CD14-positive monocyte (primary cell): ENCODE measurements at regions not wholly inside any gene's neighbourhood (a gene's known extent, or its start where the extent isn't known, plus 50 kb on each side); places are given as distances from the start of the nearest gene placed in this dataset.

Experiments
- DNase-seq, 3 donors: peaks; one replicate each; pipeline ENCODE4 v3.0.0-alpha.2; 2011 to 2022
- H2AFZ ChIP-seq: 2 replicates; pipeline ENCODE4 v1.6.0; 2012; ENCODE audit warnings: mild to moderate bottlenecking, low read depth, low read length, inconsistent platforms; ENCODE audit not compliant: insufficient read depth, poor library complexity, severe bottlenecking
- H3K27ac ChIP-seq, 2 donors: 1 replicate in 1 of 2; 2 replicates in 1 of 2; pipeline ENCODE4 v1.5.1; 2012 to 2013; ENCODE audit warnings: low read length in 2 of 2, control low read depth in 1 of 2, inconsistent platforms in 1 of 2, low read depth in 1 of 2, mild to moderate bottlenecking in 1 of 2
- H3K27me3 ChIP-seq, 2 donors: one replicate each; pipeline versions ENCODE4 v1.6.0 to v1.6.1; 2011 to 2013; ENCODE audit warnings: low read length in 2 of 2; ENCODE audit not compliant: control insufficient read depth in 2 of 2, insufficient read depth in 2 of 2
- H3K36me3 ChIP-seq, 2 donors: replicated peaks in 1 of 2; 1 replicate in 1 of 2; 2 replicates in 1 of 2; pipeline versions ENCODE4 v1.5.1 to v1.6.1; 2012 to 2013; ENCODE audit warnings: low read length in 2 of 2, control low read depth in 1 of 2, inconsistent platforms in 1 of 2, mild to moderate bottlenecking in 1 of 2; ENCODE audit not compliant: insufficient read depth in 2 of 2, control insufficient read depth in 1 of 2
- H3K4me1 ChIP-seq, 2 donors: 1 replicate in 1 of 2; 2 replicates in 1 of 2; pipeline versions ENCODE4 v1.5.1 to v1.6.1; 2012 to 2013; ENCODE audit warnings: low read length in 2 of 2, control low read depth in 1 of 2, inconsistent platforms in 1 of 2, mild to moderate bottlenecking in 1 of 2, moderate library complexity in 1 of 2; ENCODE audit not compliant: insufficient read depth in 2 of 2, control insufficient read depth in 1 of 2
- H3K4me2 ChIP-seq: replicated peaks from 2 replicates; pipeline ENCODE3; 2012; ENCODE audit warnings: low read length, moderate library complexity, mild to moderate bottlenecking; ENCODE audit not compliant: poor library complexity, severe bottlenecking; ENCODE audit errors: extremely low read depth
- H3K4me3 ChIP-seq, 3 experiments: fragments of 200-600 bp in 1 of 3; sonication (generic) in 1 of 3; replicated peaks in 1 of 3; 1 replicate in 2 of 3; 2 replicates in 1 of 3; pipeline ENCODE4 v1.5.1; 2011 to 2013; ENCODE audit warnings: low read length in 3 of 3, mild to moderate bottlenecking in 3 of 3, control low read depth in 2 of 3, low read depth in 2 of 3, inconsistent platforms in 1 of 3, moderate library complexity in 1 of 3
- H3K79me2 ChIP-seq: 2 replicates; pipeline ENCODE4 v1.6.0; 2012; ENCODE audit warnings: mild to moderate bottlenecking, control low read depth, inconsistent platforms, low read length, moderate library complexity; ENCODE audit not compliant: insufficient read depth
- H3K9ac ChIP-seq: 2 replicates; pipeline ENCODE4 v1.6.0; 2017; ENCODE audit warnings: low read length, mild to moderate bottlenecking; ENCODE audit not compliant: insufficient read depth, poor library complexity, severe bottlenecking
- H3K9me3 ChIP-seq, 2 donors: replicated peaks in 1 of 2; 1 replicate in 1 of 2; 2 replicates in 1 of 2; pipeline versions ENCODE4 v1.5.1 to v1.6.1; 2012 to 2013; ENCODE audit warnings: low read length in 2 of 2, control low read depth in 1 of 2; ENCODE audit not compliant: control insufficient read depth in 1 of 2, insufficient read depth in 1 of 2
- H4K20me1 ChIP-seq: 2 replicates; pipeline ENCODE4 v1.6.0; 2012; ENCODE audit warnings: mild to moderate bottlenecking, low read length, control low read depth, moderate library complexity; ENCODE audit not compliant: insufficient read depth
- H3K27ac Mint-ChIP-seq, 7 donors: one replicate each; pipeline ENCODE4 v1.8.0; 2020; ENCODE audit warnings: mild to moderate bottlenecking in 7 of 7, mixed read lengths in 7 of 7, moderate library complexity in 6 of 7, inconsistent platforms in 2 of 7
- H3K27me3 Mint-ChIP-seq, 3 donors: one replicate each; pipeline ENCODE4 v1.8.0; 2021 to 2022; ENCODE audit warnings: low read depth in 3 of 3, mild to moderate bottlenecking in 3 of 3, mixed read lengths in 3 of 3, moderate library complexity in 3 of 3, inconsistent platforms in 1 of 3
- H3K36me3 Mint-ChIP-seq, 2 donors: one replicate each; pipeline ENCODE4 v1.8.0; 2020; ENCODE audit warnings: mixed read lengths in 2 of 2, inconsistent platforms in 1 of 2, mild to moderate bottlenecking in 1 of 2
- H3K4me1 Mint-ChIP-seq: one replicate; pipeline ENCODE4 v1.8.0; 2020; ENCODE audit warnings: mild to moderate bottlenecking, mixed read lengths
- H3K4me3 Mint-ChIP-seq, 2 donors: one replicate each; pipeline ENCODE4 v1.8.0; 2020; ENCODE audit warnings: mild to moderate bottlenecking in 2 of 2, mixed read lengths in 2 of 2, moderate library complexity in 1 of 2
- H3K9me3 Mint-ChIP-seq, 7 donors: one replicate each; pipeline ENCODE4 v1.8.0; 2020 to 2022; ENCODE audit warnings: mixed read lengths in 7 of 7, mild to moderate bottlenecking in 6 of 7, moderate library complexity in 6 of 7, inconsistent platforms in 2 of 7
- WGBS: methylation state at CpG from one replicate; pipeline ENCODE4 v1.1.5; 2013; ENCODE audit warnings: missing lambda C conversion rate; ENCODE audit not compliant: insufficient coverage; 5-methylcytosine and 5-hydroxymethylcytosine counted together
- intact Hi-C, 2 donors: fragments of 100-400 bp; cut with micrococcal nuclease; formaldehyde crosslinking; loops; one replicate each; pipeline versions ENCODE4 v1.15.0 to v1.15.1; 2023
- TF ChIP-seq, protein P1 (sequence below): fragments of 200-600 bp; IDR thresholded peaks from one replicate; pipeline ENCODE4 v1.8.0; 2022; ENCODE audit warnings: antibody characterized with exemption, mild to moderate bottlenecking

DNA sequence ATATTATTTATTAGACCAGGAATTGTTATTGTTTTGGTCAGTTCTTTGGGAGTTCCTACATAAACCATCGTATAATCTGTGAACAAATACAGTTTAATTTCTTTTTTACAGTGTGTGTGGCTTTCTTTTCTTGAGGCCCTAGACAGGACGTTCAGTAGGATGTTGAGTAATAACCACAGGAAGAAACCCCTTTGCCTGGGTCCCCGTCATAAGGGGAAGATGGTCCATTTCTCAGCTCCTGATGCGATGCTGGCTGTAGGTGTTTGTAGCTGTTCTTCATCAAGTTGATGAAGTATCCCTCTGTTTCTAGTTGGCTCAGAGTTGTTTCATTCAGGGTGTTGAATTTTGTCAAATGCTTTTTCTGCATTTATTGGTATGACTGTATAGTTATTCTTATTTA, 219.7 kb upstream of the ADARB2 start:
- no peak overlapping the region for H3K27ac Mint-ChIP-seq
- peaks cover 6% of the 10 kb centered on the region for H3K4me1 Mint-ChIP-seq
- DNase-seq, result no peak

DNA sequence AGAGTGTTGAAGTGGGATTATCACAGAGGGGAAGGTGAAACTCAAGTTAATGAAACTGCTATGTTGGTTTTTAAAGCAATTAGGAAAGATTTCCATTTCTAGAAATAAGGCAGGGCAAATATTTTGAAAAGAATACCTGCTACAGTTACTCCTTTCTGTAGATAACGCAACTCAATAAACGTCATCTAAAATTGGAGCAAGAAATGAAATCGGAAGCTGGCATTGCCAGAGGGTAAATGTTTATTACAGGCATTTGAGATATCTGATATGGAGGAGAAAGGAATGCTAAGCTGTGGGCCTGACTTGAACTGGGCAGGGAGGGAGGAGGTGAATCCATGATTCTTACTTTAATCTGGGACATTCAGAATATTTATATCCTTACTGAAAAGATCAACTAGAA, 217.0 kb upstream of the ADARB2 start:
- H3K4me3 Mint-ChIP-seq, result no peak overlapping the region
- no peak overlapping the region for H3K27ac Mint-ChIP-seq
- H3K4me1 Mint-ChIP-seq, result peaks cover 6% of the 10 kb centered on the region

More for the DNA sequence above, 219.7 kb upstream of the ADARB2 start:
- Histone ChIP-seq H4K20me1 (no peaks in the 10 kb centered on the region), H3K4me1 (no peaks in the 10 kb centered on the region), H3K4me3 (no peak overlapping the region), H3K27me3 (no peaks in the 10 kb centered on the region), H3K9me3 (peaks cover 10 to 19% of the 10 kb centered on the region in 2 donors), H3K27ac (no peak overlapping the region), H3K4me2 (no peak overlapping the region), H2AFZ (no peak overlapping the region), H3K36me3 (no peaks in the 10 kb centered on the region), H3K79me2 (no peaks in the 10 kb centered on the region), H3K9ac (no peak overlapping the region)
- TF ChIP-seq, protein P1, sequence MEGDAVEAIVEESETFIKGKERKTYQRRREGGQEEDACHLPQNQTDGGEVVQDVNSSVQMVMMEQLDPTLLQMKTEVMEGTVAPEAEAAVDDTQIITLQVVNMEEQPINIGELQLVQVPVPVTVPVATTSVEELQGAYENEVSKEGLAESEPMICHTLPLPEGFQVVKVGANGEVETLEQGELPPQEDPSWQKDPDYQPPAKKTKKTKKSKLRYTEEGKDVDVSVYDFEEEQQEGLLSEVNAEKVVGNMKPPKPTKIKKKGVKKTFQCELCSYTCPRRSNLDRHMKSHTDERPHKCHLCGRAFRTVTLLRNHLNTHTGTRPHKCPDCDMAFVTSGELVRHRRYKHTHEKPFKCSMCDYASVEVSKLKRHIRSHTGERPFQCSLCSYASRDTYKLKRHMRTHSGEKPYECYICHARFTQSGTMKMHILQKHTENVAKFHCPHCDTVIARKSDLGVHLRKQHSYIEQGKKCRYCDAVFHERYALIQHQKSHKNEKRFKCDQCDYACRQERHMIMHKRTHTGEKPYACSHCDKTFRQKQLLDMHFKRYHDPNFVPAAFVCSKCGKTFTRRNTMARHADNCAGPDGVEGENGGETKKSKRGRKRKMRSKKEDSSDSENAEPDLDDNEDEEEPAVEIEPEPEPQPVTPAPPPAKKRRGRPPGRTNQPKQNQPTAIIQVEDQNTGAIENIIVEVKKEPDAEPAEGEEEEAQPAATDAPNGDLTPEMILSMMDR, result no peak
- H3K36me3 Mint-ChIP-seq, result no peaks in the 10 kb centered on the region
- WGBS, result 0% methylated on average over 1 of the region's 4 CpGs
- intact Hi-C loops, result no loop called here
- no peak overlapping the region for H3K4me3 Mint-ChIP-seq
- H3K27me3 Mint-ChIP-seq, result no peaks in the 10 kb centered on the region
- H3K9me3 Mint-ChIP-seq, result peaks cover 10 to 20% (median 14%) of the 10 kb centered on the region in 7 donors

More for the DNA sequence above, 217.0 kb upstream of the ADARB2 start:
- no peaks in the 10 kb centered on the region for H3K36me3 ChIP-seq
- H4K20me1 ChIP-seq, result no peaks in the 10 kb centered on the region
- TF ChIP-seq, protein P1, result no peak
- H3K27ac ChIP-seq, result no peak overlapping the region
- no peaks in the 10 kb centered on the region for H3K27me3 ChIP-seq
- peaks cover 0 to 2% (median 0%) of the 10 kb centered on the region in 3 donors for H3K27me3 Mint-ChIP-seq
- DNase-seq, result no peak
- H3K4me3 ChIP-seq, result no peak overlapping the region
- no peaks in the 10 kb centered on the region for H3K4me1 ChIP-seq
- intact Hi-C loops, result no loop called here
- 100% methylated on average over 2 of the region's 3 CpGs for WGBS
- no peaks in the 10 kb centered on the region for H3K36me3 Mint-ChIP-seq
- no peak overlapping the region for H3K4me2 ChIP-seq
- no peak overlapping the region for H3K9ac ChIP-seq
- no peaks in the 10 kb centered on the region for H3K79me2 ChIP-seq
- H3K9me3 Mint-ChIP-seq, result peaks cover 10 to 19% (median 18%) of the 10 kb centered on the region in 7 donors
- peaks cover 10 to 18% of the 10 kb centered on the region in 2 donors for H3K9me3 ChIP-seq
- no peak overlapping the region for H2AFZ ChIP-seq
